ENCODE measurements at regions not wholly inside any gene's neighbourhood (a gene's known extent, or its start where the extent isn't known, plus 50 kb on each side); places are given as distances from the start of the nearest gene placed in this dataset.

GRCh38 chr2:2708575-2709430, 377.7 kb upstream of the MYT1L start:
- H3K9me3 ChIP-seq: no peaks in the 10 kb centered on the region
- no peaks in the 10 kb centered on the region for H3K4me1 ChIP-seq (ENCODE audit: control insufficient read depth in 1 of 2, low read depth in 2 of 2)
- no peak overlapping the region for H3K4me3 ChIP-seq
- no peak overlapping the region for H3K27ac ChIP-seq
- ATAC-seq (ENCODE audit: insufficient number of reproducible peaks, low FRiP score, low read depth) (no peak), DNase-seq (ENCODE audit: low spot score) (no peak)
- no peaks in the 10 kb centered on the region for H3K36me3 ChIP-seq
- no peak for TF ChIP-seq CTCF (IDR thresholded peaks at IDR 0.05)
- no peaks in the 10 kb centered on the region for H3K27me3 ChIP-seq (replicated peaks; ENCODE audit: insufficient read depth)

- Histone ChIP-seq H3K4me1 (ENCODE audit: control insufficient read depth in 1 of 2, low read depth in 2 of 2) (no peaks in the 10 kb centered on the region), H3K27me3 (replicated peaks; ENCODE audit: insufficient read depth) (no peaks in the 10 kb centered on the region), H3K4me3 (no peak overlapping the region), H3K27ac (no peak overlapping the region), H3K9me3 (no peaks in the 10 kb centered on the region), H3K36me3 (no peaks in the 10 kb centered on the region)
- DNase-seq (ENCODE audit: low spot score): no peak
- TF ChIP-seq CTCF (IDR thresholded peaks at IDR 0.05): no peak
- ATAC-seq (ENCODE audit: insufficient number of reproducible peaks, low FRiP score, low read depth): no peak
Measured at GRCh38 chr2:2707206-2707991, 376.3 kb upstream of the MYT1L start.

GRCh38 chr2:2706306-2706705, 375.2 kb upstream of the MYT1L start:
- H3K4me1 ChIP-seq (ENCODE audit: control insufficient read depth in 1 of 2, low read depth in 2 of 2): no peaks in the 10 kb centered on the region
- H3K27ac ChIP-seq: no peak overlapping the region
- DNase-seq (ENCODE audit: low spot score): no peak
- TF ChIP-seq CTCF (IDR thresholded peaks at IDR 0.05): no peak
- no peaks in the 10 kb centered on the region for H3K36me3 ChIP-seq
- H3K27me3 ChIP-seq (replicated peaks; ENCODE audit: insufficient read depth): no peaks in the 10 kb centered on the region
- no peak for ATAC-seq (ENCODE audit: insufficient number of reproducible peaks, low FRiP score, low read depth)
- no peak overlapping the region for H3K4me3 ChIP-seq
- no peaks in the 10 kb centered on the region for H3K9me3 ChIP-seq

GRCh38 chr2:2705871-2706270, 374.8 kb upstream of the MYT1L start:
- Histone ChIP-seq H3K27ac (no peak overlapping the region), H3K27me3 (replicated peaks; ENCODE audit: insufficient read depth) (no peaks in the 10 kb centered on the region), H3K36me3 (no peaks in the 10 kb centered on the region), H3K4me1 (ENCODE audit: control insufficient read depth in 1 of 2, low read depth in 2 of 2) (no peaks in the 10 kb centered on the region), H3K9me3 (no peaks in the 10 kb centered on the region), H3K4me3 (no peak overlapping the region)
- no peak for DNase-seq (ENCODE audit: low spot score)
- ATAC-seq (ENCODE audit: insufficient number of reproducible peaks, low FRiP score, low read depth): no peak
- no peak for TF ChIP-seq CTCF (IDR thresholded peaks at IDR 0.05)

- no peak for TF ChIP-seq CTCF (IDR thresholded peaks at IDR 0.05)
- Histone ChIP-seq H3K4me1 (ENCODE audit: control insufficient read depth in 1 of 2, low read depth in 2 of 2) (no peaks in the 10 kb centered on the region), H3K36me3 (no peaks in the 10 kb centered on the region), H3K4me3 (no peak overlapping the region), H3K9me3 (no peaks in the 10 kb centered on the region), H3K27me3 (replicated peaks; ENCODE audit: insufficient read depth) (no peaks in the 10 kb centered on the region), H3K27ac (no peak overlapping the region)
- ATAC-seq (ENCODE audit: insufficient number of reproducible peaks, low FRiP score, low read depth): no peak
- no peak for DNase-seq (ENCODE audit: low spot score)
Measured at GRCh38 chr2:2704428-2705090, 373.5 kb upstream of the MYT1L start.
